ENCODE measurements at regions not wholly inside any gene's neighbourhood (a gene's known extent, or its start where the extent isn't known, plus 50 kb on each side); places are given as distances from the start of the nearest gene placed in this dataset.

DNA sequence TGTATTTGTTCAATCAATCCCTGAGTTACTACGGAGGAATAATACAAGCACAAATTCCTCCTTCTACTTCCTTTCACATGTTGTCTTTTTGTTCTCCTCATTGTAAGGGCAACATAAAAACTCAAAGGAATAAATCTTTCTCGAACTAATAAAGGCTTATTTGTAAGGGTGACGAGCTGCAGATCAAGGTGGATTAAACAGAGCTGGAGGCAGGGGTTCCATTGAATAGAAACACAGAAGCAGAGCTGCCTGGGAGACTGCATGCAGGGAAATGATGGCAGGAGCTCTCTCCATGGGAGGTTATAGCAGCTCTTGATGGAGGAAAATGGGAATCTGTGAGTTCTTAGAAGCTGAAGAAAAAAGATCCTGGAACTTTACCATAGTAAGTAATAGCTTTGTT, 160.2 kb downstream of the CYYR1 start:
- intact Hi-C loops (cut with micrococcal nuclease) = no loop called here
- H3K4me2 ChIP-seq (ENCODE audit: low read length) = no peak overlapping the region
- RAD21 ChIA-PET (ENCODE audit: low non-redundant PET in 1 of 2, low total read pairs in 2 of 2, uncharacterized antibody in 2 of 2, unreplicated experiment in 2 of 2) = no interaction called here
- H3K79me2 ChIP-seq (ENCODE audit: insufficient read depth, low read length) = no peaks in the 10 kb centered on the region
- CTCF ChIA-PET = no interaction called here
- no peak for ATAC-seq
- no peaks in the 10 kb centered on the region for H3K4me1 ChIP-seq (ENCODE audit: control insufficient read depth in 1 of 2, insufficient read depth in 2 of 2, low read length in 2 of 2)
- H3K9me3 ChIP-seq (ENCODE audit: control insufficient read depth in 1 of 2, insufficient read depth in 1 of 2, low read depth in 1 of 2, low read length in 2 of 2) = no peaks in the 10 kb centered on the region
- TF ChIP-seq ZFX (IDR thresholded peaks at IDR 0.05) = no peak
- TF ChIP-seq RAD21 (IDR thresholded peaks at IDR 0.05; ENCODE audit: low read depth) = no peak
- no peak for TF ChIP-seq EZH2phosphoT487 (IDR thresholded peaks at IDR 0.05; ENCODE audit: borderline replicate concordance)
- TF ChIP-seq, protein P1, sequence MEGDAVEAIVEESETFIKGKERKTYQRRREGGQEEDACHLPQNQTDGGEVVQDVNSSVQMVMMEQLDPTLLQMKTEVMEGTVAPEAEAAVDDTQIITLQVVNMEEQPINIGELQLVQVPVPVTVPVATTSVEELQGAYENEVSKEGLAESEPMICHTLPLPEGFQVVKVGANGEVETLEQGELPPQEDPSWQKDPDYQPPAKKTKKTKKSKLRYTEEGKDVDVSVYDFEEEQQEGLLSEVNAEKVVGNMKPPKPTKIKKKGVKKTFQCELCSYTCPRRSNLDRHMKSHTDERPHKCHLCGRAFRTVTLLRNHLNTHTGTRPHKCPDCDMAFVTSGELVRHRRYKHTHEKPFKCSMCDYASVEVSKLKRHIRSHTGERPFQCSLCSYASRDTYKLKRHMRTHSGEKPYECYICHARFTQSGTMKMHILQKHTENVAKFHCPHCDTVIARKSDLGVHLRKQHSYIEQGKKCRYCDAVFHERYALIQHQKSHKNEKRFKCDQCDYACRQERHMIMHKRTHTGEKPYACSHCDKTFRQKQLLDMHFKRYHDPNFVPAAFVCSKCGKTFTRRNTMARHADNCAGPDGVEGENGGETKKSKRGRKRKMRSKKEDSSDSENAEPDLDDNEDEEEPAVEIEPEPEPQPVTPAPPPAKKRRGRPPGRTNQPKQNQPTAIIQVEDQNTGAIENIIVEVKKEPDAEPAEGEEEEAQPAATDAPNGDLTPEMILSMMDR (IDR thresholded peaks at IDR 0.05 in 2 of 3, conservative IDR thresholded peaks at IDR 0.05 in 1 of 3; ENCODE audit: borderline replicate concordance in 1 of 3, insufficient read depth in 1 of 3, low read depth in 2 of 3, low read length in 2 of 3) = no peak
- TF ChIP-seq JUND (IDR thresholded peaks at IDR 0.05) = no peak
- TF ChIP-seq EZH2 (IDR thresholded peaks at IDR 0.05) = no peak
- no peak for TF ChIP-seq ELF1 (IDR thresholded peaks at IDR 0.05; ENCODE audit: borderline replicate concordance, low read depth)
- TF ChIP-seq, protein P2, sequence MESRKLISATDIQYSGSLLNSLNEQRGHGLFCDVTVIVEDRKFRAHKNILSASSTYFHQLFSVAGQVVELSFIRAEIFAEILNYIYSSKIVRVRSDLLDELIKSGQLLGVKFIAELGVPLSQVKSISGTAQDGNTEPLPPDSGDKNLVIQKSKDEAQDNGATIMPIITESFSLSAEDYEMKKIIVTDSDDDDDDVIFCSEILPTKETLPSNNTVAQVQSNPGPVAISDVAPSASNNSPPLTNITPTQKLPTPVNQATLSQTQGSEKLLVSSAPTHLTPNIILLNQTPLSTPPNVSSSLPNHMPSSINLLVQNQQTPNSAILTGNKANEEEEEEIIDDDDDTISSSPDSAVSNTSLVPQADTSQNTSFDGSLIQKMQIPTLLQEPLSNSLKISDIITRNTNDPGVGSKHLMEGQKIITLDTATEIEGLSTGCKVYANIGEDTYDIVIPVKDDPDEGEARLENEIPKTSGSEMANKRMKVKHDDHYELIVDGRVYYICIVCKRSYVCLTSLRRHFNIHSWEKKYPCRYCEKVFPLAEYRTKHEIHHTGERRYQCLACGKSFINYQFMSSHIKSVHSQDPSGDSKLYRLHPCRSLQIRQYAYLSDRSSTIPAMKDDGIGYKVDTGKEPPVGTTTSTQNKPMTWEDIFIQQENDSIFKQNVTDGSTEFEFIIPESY (IDR thresholded peaks at IDR 0.05; ENCODE audit: extremely low read depth, insufficient replicate concordance, low read length) = no peak
- TF ChIP-seq, protein P3, sequence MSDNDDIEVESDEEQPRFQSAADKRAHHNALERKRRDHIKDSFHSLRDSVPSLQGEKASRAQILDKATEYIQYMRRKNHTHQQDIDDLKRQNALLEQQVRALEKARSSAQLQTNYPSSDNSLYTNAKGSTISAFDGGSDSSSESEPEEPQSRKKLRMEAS (IDR thresholded peaks at IDR 0.05) = no peak
- no peak for TF ChIP-seq ZNF274 (IDR thresholded peaks at IDR 0.05; ENCODE audit: low read depth, low read length)
- TF ChIP-seq, protein P4, sequence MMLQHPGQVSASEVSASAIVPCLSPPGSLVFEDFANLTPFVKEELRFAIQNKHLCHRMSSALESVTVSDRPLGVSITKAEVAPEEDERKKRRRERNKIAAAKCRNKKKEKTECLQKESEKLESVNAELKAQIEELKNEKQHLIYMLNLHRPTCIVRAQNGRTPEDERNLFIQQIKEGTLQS (IDR thresholded peaks at IDR 0.05) = no peak
- BruUV-seq (replicated peaks) = no TSS peak
- H2AFZ ChIP-seq (ENCODE audit: low read depth, low read length, poor library complexity, severe bottlenecking) = no peak overlapping the region
- H3K27ac ChIP-seq (ENCODE audit: low read depth, low read length) = no peak overlapping the region
- POLR2A ChIA-PET = no interaction called here
- H3K27me3 ChIP-seq (ENCODE audit: insufficient read depth, low read length) = 0 out of 2 replicates have a peak, but pooled peaks cover 3% of the 10 kb centered on the region
- DNase-seq (ENCODE audit: low read depth, low spot score) = no peak
- no peak overlapping the region for H3K4me3 ChIP-seq (replicated peaks in 1 of 2; ENCODE audit: low read depth in 1 of 2, low read length in 2 of 2)
- no peaks in the 10 kb centered on the region for H3K9me2 ChIP-seq (ENCODE audit: insufficient read depth)
- no peak overlapping the region for H3K9ac ChIP-seq (ENCODE audit: low read length)
- H4K20me1 ChIP-seq (ENCODE audit: insufficient read depth) = no peaks in the 10 kb centered on the region
- no peaks in the 10 kb centered on the region for H3K36me3 ChIP-seq (ENCODE audit: control insufficient read depth in 1 of 2, insufficient read depth in 2 of 2, low read length in 2 of 2)

Data from HCT116 (cell line).